Trophoblast cell (in vitro differentiated cells and primary cell): ENCODE measurements at regions not wholly inside any gene's neighbourhood (a gene's known extent, or its start where the extent isn't known, plus 50 kb on each side); places are given as distances from the start of the nearest gene placed in this dataset.

Source experiments
- DNase-seq, 2 donors: peaks; one replicate each; pipeline ENCODE4 v3.0.0-alpha.2; 2016
- H2AFZ ChIP-seq: 2 replicates; pipeline ENCODE4 v1.6.1; 2013; ENCODE audit warnings: low read length, moderate library complexity, mild to moderate bottlenecking; ENCODE audit not compliant: insufficient read depth, poor library complexity
- H2AK5ac ChIP-seq: 2 replicates; pipeline ENCODE4 v1.6.1; 2013; ENCODE audit warnings: mild to moderate bottlenecking, low read length
- H2BK120ac ChIP-seq: 2 replicates; pipeline ENCODE4 v1.6.1; 2013; ENCODE audit warnings: low read length, mild to moderate bottlenecking, moderate library complexity; ENCODE audit not compliant: insufficient read depth, poor library complexity
- H2BK12ac ChIP-seq: 2 replicates; pipeline ENCODE4 v1.6.1; 2013; ENCODE audit warnings: mild to moderate bottlenecking, low read length, moderate library complexity
- H2BK5ac ChIP-seq: 2 replicates; pipeline ENCODE4 v1.6.1; 2013; ENCODE audit warnings: low read length, low read depth, moderate library complexity, mild to moderate bottlenecking; ENCODE audit not compliant: poor library complexity
- H3K14ac ChIP-seq: 2 replicates; pipeline ENCODE4 v1.6.1; 2013; ENCODE audit warnings: mild to moderate bottlenecking, low read length
- H3K18ac ChIP-seq: 2 replicates; pipeline ENCODE4 v1.6.1; 2013; ENCODE audit warnings: mild to moderate bottlenecking, low read length
- H3K23ac ChIP-seq: 2 replicates; pipeline ENCODE4 v1.6.1; 2013; ENCODE audit warnings: low read length
- H3K27ac ChIP-seq: 2 replicates; pipeline ENCODE4 v1.5.1; 2013; ENCODE audit warnings: low read depth, mild to moderate bottlenecking, inconsistent platforms, low read length, moderate library complexity
- H3K27me3 ChIP-seq: 2 replicates; pipeline ENCODE4 v1.6.1; 2013; ENCODE audit warnings: inconsistent platforms, mild to moderate bottlenecking, low read length, moderate library complexity; ENCODE audit not compliant: insufficient read depth
- H3K36me3 ChIP-seq, 2 experiments: 1 replicate in 1 of 2; 2 replicates in 1 of 2; pipeline ENCODE4 v1.6.1; 2013; ENCODE audit warnings: low read length in 2 of 2, mild to moderate bottlenecking in 2 of 2, moderate library complexity in 1 of 2; ENCODE audit not compliant: insufficient read depth in 2 of 2, control insufficient read depth in 1 of 2
- H3K4ac ChIP-seq: 2 replicates; pipeline ENCODE4 v1.6.1; 2013; ENCODE audit warnings: low read depth, mild to moderate bottlenecking, low read length, moderate library complexity
- H3K4me1 ChIP-seq, 2 experiments: 1 replicate in 1 of 2; 2 replicates in 1 of 2; pipeline ENCODE4 v1.6.1; 2013; ENCODE audit warnings: low read length in 2 of 2, mild to moderate bottlenecking in 2 of 2, moderate library complexity in 1 of 2; ENCODE audit not compliant: insufficient read depth in 2 of 2, control insufficient read depth in 1 of 2
- H3K4me2 ChIP-seq: 2 replicates; pipeline ENCODE4 v1.6.1; 2013; ENCODE audit warnings: inconsistent platforms, mild to moderate bottlenecking, low read length, moderate library complexity
- H3K4me3 ChIP-seq: 2 replicates; pipeline ENCODE4 v1.5.1; 2013; ENCODE audit warnings: mild to moderate bottlenecking, low read depth, low read length, inconsistent platforms
- H3K79me1 ChIP-seq: one replicate; pipeline ENCODE4 v1.6.1; 2013; ENCODE audit warnings: low read length
- H3K79me2 ChIP-seq: 2 replicates; pipeline ENCODE4 v1.6.1; 2013; ENCODE audit warnings: low read length, mild to moderate bottlenecking; ENCODE audit not compliant: control insufficient read depth, insufficient read depth, poor library complexity
- H3K9ac ChIP-seq: 2 replicates; pipeline ENCODE4 v1.6.1; 2013; ENCODE audit warnings: mild to moderate bottlenecking, low read length
- H3K9me3 ChIP-seq: 2 replicates; pipeline ENCODE4 v1.6.1; 2013; ENCODE audit warnings: low read depth, mild to moderate bottlenecking, control low read depth, inconsistent platforms, low read length; ENCODE audit not compliant: insufficient read depth
- H4K12ac ChIP-seq: 2 replicates; pipeline ENCODE4 v1.6.1; 2013; ENCODE audit warnings: low read depth, mild to moderate bottlenecking, low read length, moderate library complexity
- H4K8ac ChIP-seq: 2 replicates; pipeline ENCODE4 v1.6.1; 2013; ENCODE audit warnings: low read depth, mild to moderate bottlenecking, low read length, moderate library complexity
- H4K91ac ChIP-seq: one replicate; pipeline ENCODE4 v1.6.1; 2013; ENCODE audit warnings: low read depth, mild to moderate bottlenecking, low read length, moderate library complexity
- WGBS: extraction: QIAGEN DNeasy Blood & Tissue Kit; methylation state at CpG from one replicate; pipeline ENCODE4 v1.1.7; 2013; ENCODE audit warnings: missing lambda C conversion rate; ENCODE audit not compliant: insufficient read length, insufficient coverage; ENCODE audit errors: extremely low coverage; 5-methylcytosine and 5-hydroxymethylcytosine counted together

DNA sequence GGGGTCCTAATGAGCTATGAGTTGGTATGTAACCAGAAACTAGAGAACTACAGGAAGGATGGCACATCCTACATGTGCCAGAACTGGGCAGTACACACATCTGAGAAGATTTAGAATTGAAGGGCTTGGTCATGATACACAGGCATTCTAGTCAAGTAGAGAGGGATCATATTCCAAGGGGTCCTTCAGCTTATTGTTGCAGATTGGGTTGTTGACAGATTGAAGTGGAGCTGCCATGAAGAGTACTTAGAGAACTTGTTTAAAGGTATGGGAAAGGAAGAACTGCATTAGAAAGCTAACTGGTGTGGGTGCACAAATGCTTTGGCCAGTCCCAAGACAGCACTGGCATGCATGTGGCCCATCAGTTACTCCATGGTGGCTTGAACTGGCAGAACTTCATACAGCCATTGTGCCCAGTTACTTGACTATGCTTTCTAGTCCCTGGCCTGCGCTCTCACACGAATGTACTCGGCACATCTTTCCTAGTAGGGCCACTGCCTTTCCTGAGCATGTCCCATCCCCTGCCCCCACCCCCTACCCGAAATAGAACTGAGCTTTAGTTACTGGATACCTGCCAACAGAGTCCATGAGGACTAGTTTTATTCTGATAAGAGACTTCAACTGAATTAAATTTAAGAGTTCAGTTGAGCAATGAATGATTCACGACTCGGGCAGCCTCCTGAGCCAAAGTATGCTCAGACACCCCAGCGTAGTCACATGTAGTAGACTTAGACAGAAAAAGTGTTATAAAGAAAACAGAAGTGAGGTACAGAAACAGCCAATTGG lies 64.0 kb downstream of the CCNG2 start:
- Histone ChIP-seq H4K91ac (no peak overlapping the region), H3K18ac (no peak overlapping the region), H2BK5ac (no peak overlapping the region), H3K23ac (no peak overlapping the region), H3K14ac (no peak overlapping the region), H2BK120ac (no peak overlapping the region), H2AFZ (no peak overlapping the region), H2BK12ac (no peak overlapping the region), H3K79me1 (no peaks in the 10 kb centered on the region), H4K12ac (no peak overlapping the region), H2AK5ac (no peak overlapping the region), H3K4ac (no peak overlapping the region), H3K4me3 (no peak overlapping the region), H3K9me3 (peaks cover 2% of the 10 kb centered on the region), H3K9ac (no peak overlapping the region), H3K79me2 (no peaks in the 10 kb centered on the region), H3K4me2 (no peak overlapping the region), H3K27me3 (no peaks in the 10 kb centered on the region), H3K36me3 (no peaks in the 10 kb centered on the region), H3K27ac (no peak overlapping the region), H4K8ac (no peak overlapping the region), H3K4me1 (no peaks in the 10 kb centered on the region)
- DNase-seq, result no peak
- WGBS, result no CpG with 5 or more reads among the region's 7 CpGs

DNA sequence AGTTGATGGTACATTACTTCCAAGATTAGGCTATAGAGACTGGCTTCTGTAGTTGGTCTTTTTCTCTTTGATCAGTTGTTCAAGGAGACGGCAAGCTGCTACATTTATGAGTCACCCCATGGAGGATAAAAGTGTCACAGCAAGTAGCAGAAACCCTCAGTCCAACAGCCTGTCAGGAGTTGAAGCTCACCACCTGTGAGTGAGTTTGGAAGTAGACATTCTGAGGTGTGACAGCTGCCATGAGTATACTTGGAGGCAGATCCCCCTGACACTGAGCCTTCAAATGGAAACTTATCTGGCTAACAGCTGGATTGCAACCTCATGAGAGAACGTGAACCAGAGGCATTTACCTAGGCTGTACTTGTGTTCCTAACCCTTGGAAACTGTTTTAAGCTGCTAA lies 68.0 kb downstream of the CCNG2 start:
- H3K14ac ChIP-seq, result no peak overlapping the region
- no peaks in the 10 kb centered on the region for H3K4me1 ChIP-seq
- H3K23ac ChIP-seq, result no peak overlapping the region
- DNase-seq, result no peak
- WGBS, result no CpG with 5 or more reads among the region's 2 CpGs
- H3K4me2 ChIP-seq, result no peak overlapping the region
- H2AK5ac ChIP-seq, result no peak overlapping the region
- no peak overlapping the region for H3K4ac ChIP-seq
- no peaks in the 10 kb centered on the region for H3K36me3 ChIP-seq
- no peak overlapping the region for H2BK5ac ChIP-seq
- H3K9ac ChIP-seq, result no peak overlapping the region
- H2BK12ac ChIP-seq, result no peak overlapping the region
- no peak overlapping the region for H4K12ac ChIP-seq
- no peak overlapping the region for H3K4me3 ChIP-seq
- H2BK120ac ChIP-seq, result no peak overlapping the region
- no peak overlapping the region for H4K8ac ChIP-seq
- no peak overlapping the region for H3K27ac ChIP-seq
- no peak overlapping the region for H4K91ac ChIP-seq
- peaks cover 2% of the 10 kb centered on the region for H3K9me3 ChIP-seq
- no peak overlapping the region for H3K18ac ChIP-seq
- no peaks in the 10 kb centered on the region for H3K27me3 ChIP-seq
- H2AFZ ChIP-seq, result no peak overlapping the region
- no peaks in the 10 kb centered on the region for H3K79me1 ChIP-seq
- no peaks in the 10 kb centered on the region for H3K79me2 ChIP-seq

DNA sequence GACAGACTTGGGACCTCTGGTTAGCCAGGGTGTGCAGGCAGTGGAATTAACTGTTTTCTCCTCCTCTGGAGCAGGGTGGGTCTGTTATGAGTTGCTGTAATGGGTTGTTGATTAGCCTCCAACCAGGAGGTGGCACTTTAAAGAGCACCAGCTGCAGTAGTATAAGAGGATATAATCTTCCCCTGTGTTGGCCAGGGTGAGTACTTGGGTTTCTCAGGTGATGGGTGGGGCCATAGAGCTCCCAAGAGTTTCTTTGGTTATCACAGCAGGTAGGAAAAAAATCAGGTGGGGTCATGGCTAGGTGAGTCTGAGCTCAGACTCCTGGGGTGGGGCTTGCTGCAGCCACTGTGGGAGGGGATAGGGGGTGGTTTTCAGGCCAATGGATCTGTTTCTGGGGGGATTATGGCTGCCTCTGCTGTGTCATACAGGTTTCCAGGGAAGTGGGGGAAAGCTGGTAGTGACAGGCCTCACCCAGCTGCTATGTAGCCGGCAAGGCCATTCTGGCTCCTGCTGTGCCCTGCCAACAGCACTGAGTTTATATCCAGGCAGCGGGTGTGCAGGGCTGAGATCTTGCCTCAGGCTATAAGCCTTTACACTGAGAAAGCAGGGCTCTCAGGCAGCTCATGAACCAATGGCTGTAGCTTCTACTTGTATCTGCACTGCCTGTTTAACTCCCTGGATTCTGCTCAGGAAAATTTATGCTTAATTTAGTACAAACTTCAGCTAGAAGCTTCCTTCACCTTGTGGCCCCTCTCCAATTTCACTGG lies 70.1 kb downstream of the CCNG2 start:
- Histone ChIP-seq H4K8ac (no peak overlapping the region), H4K12ac (no peak overlapping the region), H3K4me2 (no peak overlapping the region), H3K23ac (no peak overlapping the region), H4K91ac (no peak overlapping the region), H2AK5ac (no peak overlapping the region), H2BK12ac (no peak overlapping the region), H3K79me2 (no peaks in the 10 kb centered on the region), H2BK120ac (no peak overlapping the region), H2BK5ac (no peak overlapping the region), H3K14ac (no peak overlapping the region), H3K4me3 (no peak overlapping the region), H3K9ac (no peak overlapping the region), H3K9me3 (peaks cover 2% of the 10 kb centered on the region), H3K36me3 (no peaks in the 10 kb centered on the region), H3K79me1 (no peaks in the 10 kb centered on the region), H3K4me1 (no peaks in the 10 kb centered on the region), H2AFZ (no peak overlapping the region), H3K27me3 (no peaks in the 10 kb centered on the region), H3K18ac (no peak overlapping the region), H3K4ac (no peak overlapping the region), H3K27ac (no peak overlapping the region)
- peak; percentile 11 to 58 for DNase-seq
- no CpG with 5 or more reads among the region's 2 CpGs for WGBS

DNA sequence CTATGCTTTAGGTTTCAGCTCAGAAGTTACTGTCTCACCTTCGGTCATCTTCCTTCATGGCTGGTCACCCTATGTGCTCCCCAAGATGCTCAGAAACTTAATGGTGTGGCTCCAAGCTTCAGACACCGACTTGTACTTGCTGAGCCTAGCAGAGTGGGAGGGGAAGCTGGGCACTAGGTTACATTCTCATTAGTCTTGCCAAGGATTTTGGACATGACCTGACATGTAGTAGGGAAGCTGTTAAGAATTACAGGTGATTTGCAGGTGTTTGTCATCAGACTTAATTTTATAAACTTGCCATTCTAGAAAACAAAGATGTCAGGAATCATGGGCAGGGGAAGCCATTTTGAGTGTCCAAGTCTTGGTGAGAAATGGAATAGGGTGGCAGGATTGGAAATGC lies 72.4 kb downstream of the CCNG2 start:
- no CpG with 5 or more reads among the region's 2 CpGs for WGBS
- no peak overlapping the region for H4K12ac ChIP-seq
- H3K27ac ChIP-seq, result no peak overlapping the region
- no peaks in the 10 kb centered on the region for H3K79me2 ChIP-seq
- no peaks in the 10 kb centered on the region for H3K79me1 ChIP-seq
- no peak overlapping the region for H3K14ac ChIP-seq
- H3K4me1 ChIP-seq, result no peaks in the 10 kb centered on the region
- H2AFZ ChIP-seq, result no peak overlapping the region
- H3K9ac ChIP-seq, result no peak overlapping the region
- H4K91ac ChIP-seq, result no peak overlapping the region
- no peak overlapping the region for H2BK5ac ChIP-seq
- H3K36me3 ChIP-seq, result no peaks in the 10 kb centered on the region
- no peak overlapping the region for H3K4me3 ChIP-seq
- H3K27me3 ChIP-seq, result no peaks in the 10 kb centered on the region
- H3K4ac ChIP-seq, result no peak overlapping the region
- H2BK12ac ChIP-seq, result no peak overlapping the region
- H3K4me2 ChIP-seq, result no peak overlapping the region
- H3K9me3 ChIP-seq, result peaks cover 3% of the 10 kb centered on the region
- H2AK5ac ChIP-seq, result no peak overlapping the region
- H2BK120ac ChIP-seq, result no peak overlapping the region
- no peak overlapping the region for H3K23ac ChIP-seq
- H4K8ac ChIP-seq, result no peak overlapping the region
- H3K18ac ChIP-seq, result no peak overlapping the region
- DNase-seq, result no peak
